Prostate gland (tissue), 2 donors: ENCODE measurements at regions not wholly inside any gene's neighbourhood (a gene's known extent, or its start where the extent isn't known, plus 50 kb on each side); places are given as distances from the start of the nearest gene placed in this dataset.
"Not testable (repeated sequence)": the region's sequence is repeated elsewhere in the genome, so short reads cannot be mapped to it uniquely, and the experiment has no call there.

ENCODE experiments used
- CTCF ChIP-seq, 4 experiments: fragments of 200-600 bp in 2 of 4; fragments of 450-650 bp in 2 of 4; sonication (generic) in 2 of 4; IDR thresholded peaks; 1 replicate in 3 of 4; 2 replicates in 1 of 4; pipeline ENCODE4 v1.5.1; 2016 to 2019; ENCODE audit warnings: antibody characterized with exemption in 4 of 4, mild to moderate bottlenecking in 2 of 4, moderate library complexity in 2 of 4
- POLR2AphosphoS5 ChIP-seq: sonication (generic); formaldehyde crosslinking; IDR thresholded peaks from one replicate; pipeline ENCODE4 v1.6.1; 2017; ENCODE audit warnings: antibody characterized with exemption

- TF ChIP-seq CTCF (IDR thresholded peaks at IDR 0.05); POLR2AphosphoS5: not testable (repeated sequence)
Observed at GRCh38 chr17:30711176-30711575, 113.3 kb downstream of the CRLF3 start.
